Ammon's horn (tissue), 1 donor: ENCODE measurements at regions not wholly inside any gene's neighbourhood (a gene's known extent, or its start where the extent isn't known, plus 50 kb on each side); places are given as distances from the start of the nearest gene placed in this dataset.
A peak's percentile ranks its signal among the peaks of the same experiment; 100 is the strongest.
"Not testable (repeated sequence)": the region's sequence is repeated elsewhere in the genome, so short reads cannot be mapped to it uniquely, and the experiment has no call there.

Source experiments
- DNase-seq: peaks from one replicate; pipeline ENCODE4 v3.0.0-alpha.2; 2016; ENCODE audit warnings: low spot score

GRCh38 chrX:9345957-9346356 lies 118.9 kb upstream of the TBL1X start:
- no peak for DNase-seq

- DNase-seq = peak; percentile 10
These were observed 115.0 kb upstream of the TBL1X start for GRCh38 chrX:9349572-9350494.

- DNase-seq = no peak
These were observed 113.7 kb upstream of the TBL1X start for GRCh38 chrX:9351126-9351525.

GRCh38 chrX:9352243-9352642 lies 112.6 kb upstream of the TBL1X start:
- no peak for DNase-seq

- peak; percentile 31 for DNase-seq
These were observed 112.0 kb upstream of the TBL1X start for GRCh38 chrX:9352694-9353411.

- DNase-seq = no peak
These were observed 109.9 kb upstream of the TBL1X start for GRCh38 chrX:9354918-9355317.

GRCh38 chrX:9355739-9356138 lies 109.1 kb upstream of the TBL1X start:
- DNase-seq = no peak

- no peak for DNase-seq
These were observed 108.0 kb upstream of the TBL1X start for GRCh38 chrX:9356846-9357245.

- no peak for DNase-seq
These were observed 107.2 kb upstream of the TBL1X start for GRCh38 chrX:9357518-9358114.

- no peak for DNase-seq
These were observed 102.4 kb upstream of the TBL1X start for GRCh38 chrX:9362363-9362928.

GRCh38 chrX:9367421-9367820 lies 97.4 kb upstream of the TBL1X start:
- DNase-seq = no peak

GRCh38 chrX:9368262-9368661 lies 96.6 kb upstream of the TBL1X start:
- no peak for DNase-seq

GRCh38 chrX:9369802-9370291 lies 95.0 kb upstream of the TBL1X start:
- no peak for DNase-seq

- peak; percentile 28 for DNase-seq
These were observed 94.0 kb upstream of the TBL1X start for GRCh38 chrX:9370893-9371292.

GRCh38 chrX:9372866-9373265 lies 92.0 kb upstream of the TBL1X start:
- no peak for DNase-seq

GRCh38 chrX:9373789-9374188 lies 91.1 kb upstream of the TBL1X start:
- DNase-seq = no peak

- DNase-seq = no peak
These were observed 90.3 kb upstream of the TBL1X start for GRCh38 chrX:9374555-9374954.

GRCh38 chrX:9376111-9376510 lies 88.7 kb upstream of the TBL1X start:
- DNase-seq = no peak

- not testable (repeated sequence) for DNase-seq
These were observed 87.6 kb upstream of the TBL1X start for GRCh38 chrX:9377216-9377615.

GRCh38 chrX:9378980-9379696 lies 85.7 kb upstream of the TBL1X start:
- DNase-seq = no peak

- peak; percentile 4 for DNase-seq
These were observed 84.9 kb upstream of the TBL1X start for GRCh38 chrX:9379697-9380551.
